ENCODE measurements at regions not wholly inside any gene's neighbourhood (a gene's known extent, or its start where the extent isn't known, plus 50 kb on each side); places are given as distances from the start of the nearest gene placed in this dataset.

- DNase-seq: no peak
Observed at GRCh38 chr1:198865319-198865718, 226.5 kb downstream of the PTPRC start.

GRCh38 chr1:198867182-198867581 lies 228.3 kb downstream of the PTPRC start:
- no peak for DNase-seq

GRCh38 chr1:198873696-198874230 lies 234.9 kb downstream of the PTPRC start:
- no peak for DNase-seq

- no peak for DNase-seq
Observed at GRCh38 chr1:198876371-198876871, 237.6 kb downstream of the PTPRC start.

- DNase-seq: no peak
Observed at GRCh38 chr1:198878566-198878965, 239.7 kb downstream of the PTPRC start.

- no peak for DNase-seq
Observed at GRCh38 chr1:198879711-198880306, 241.0 kb downstream of the PTPRC start.

GRCh38 chr1:198880397-198880796 lies 241.6 kb downstream of the PTPRC start:
- no peak for DNase-seq

GRCh38 chr1:198880818-198881597 lies 242.2 kb downstream of the PTPRC start:
- DNase-seq: no peak

- no peak for DNase-seq
Observed at GRCh38 chr1:198883184-198883583, 244.3 kb downstream of the PTPRC start.

GRCh38 chr1:198887866-198888265 lies 249.0 kb downstream of the PTPRC start:
- no peak for DNase-seq

- no peak for DNase-seq
Observed at GRCh38 chr1:198888379-198888943, 249.6 kb downstream of the PTPRC start.

- no peak for DNase-seq
Observed at GRCh38 chr1:198889101-198889500, 250.3 kb downstream of the PTPRC start.

- no peak for DNase-seq
Observed at GRCh38 chr1:198889749-198890148, 250.9 kb downstream of the PTPRC start.

GRCh38 chr1:198890214-198890930 lies 251.5 kb downstream of the PTPRC start:
- DNase-seq: no peak

GRCh38 chr1:198892065-198892464 lies 253.2 kb downstream of the PTPRC start:
- no peak for DNase-seq

GRCh38 chr1:198893141-198893540 lies 254.3 kb downstream of the PTPRC start:
- DNase-seq: no peak

GRCh38 chr1:198893763-198894444 lies 255.1 kb downstream of the PTPRC start:
- DNase-seq: no peak

GRCh38 chr1:198901266-198901665 lies 262.4 kb downstream of the PTPRC start:
- no peak for DNase-seq

- no peak for DNase-seq
Observed at GRCh38 chr1:198902655-198903054, 263.8 kb downstream of the PTPRC start.

- DNase-seq: no peak
Observed at GRCh38 chr1:198903203-198903602, 264.4 kb downstream of the PTPRC start.

- DNase-seq: no peak
Observed at GRCh38 chr1:198903621-198904020, 264.8 kb downstream of the PTPRC start.

- DNase-seq: no peak
Observed at GRCh38 chr1:198904321-198904720, 265.5 kb downstream of the PTPRC start.
